Esophagus squamous epithelium (tissue), 4 donors: ENCODE measurements at regions not wholly inside any gene's neighbourhood (a gene's known extent, or its start where the extent isn't known, plus 50 kb on each side); places are given as distances from the start of the nearest gene placed in this dataset.

Experiments used
- CTCF ChIP-seq, 6 experiments: fragments of 450-650 bp in 4 of 6; fragments of 200-600 bp in 2 of 6; sonication (generic) in 2 of 6; IDR thresholded peaks; one replicate each; pipeline ENCODE4 v1.5.1; 2016 to 2019; ENCODE audit warnings: antibody characterized with exemption in 6 of 6, mild to moderate bottlenecking in 4 of 6, moderate library complexity in 4 of 6
- POLR2A ChIP-seq, 4 donors: fragments of 450-650 bp; IDR thresholded peaks; one replicate each; pipeline ENCODE4 v1.6.1; 2017; ENCODE audit warnings: antibody characterized with exemption in 4 of 4, mild to moderate bottlenecking in 4 of 4, moderate library complexity in 3 of 4

GRCh38 chr5:126369083-126369482 is 54.1 kb upstream of the GRAMD2B start:
- TF ChIP-seq POLR2A (IDR thresholded peaks at IDR 0.05) (no peak), CTCF (IDR thresholded peaks at IDR 0.05) (no peak)
